ENCODE measurements at regions not wholly inside any gene's neighbourhood (a gene's known extent, or its start where the extent isn't known, plus 50 kb on each side); places are given as distances from the start of the nearest gene placed in this dataset.

GRCh38 chr13:79802389-79803085 lies 321.6 kb downstream of the NDFIP2 start:
- ATAC-seq (ENCODE audit: low FRiP score in 2 of 2): no peak
- Histone ChIP-seq H3K4me3 (no peak overlapping the region), H3K4me1 (peaks cover 0 to 4% (median 0%) of the 10 kb centered on the region in 4 donors), H3K27ac (no peak overlapping the region), H3K27me3 (no peaks in the 10 kb centered on the region), H3K9me3 (no peaks in the 10 kb centered on the region), H3K36me3 (no peaks in the 10 kb centered on the region)
- no peak for TF ChIP-seq EP300 (IDR thresholded peaks at IDR 0.05)
- 39 to 51% methylated on average over 2 of the region's 2 CpGs for WGBS, 2 donors
- DNase-seq: no peak

GRCh38 chr13:79799059-79799867 lies 318.3 kb downstream of the NDFIP2 start:
- no peak for ATAC-seq (ENCODE audit: low FRiP score in 2 of 2)
- DNase-seq: no peak
- 38 to 62% methylated on average over 2 of the region's 2 CpGs for WGBS, 2 donors
- H3K27me3 ChIP-seq: no peaks in the 10 kb centered on the region
- no peak for TF ChIP-seq POLR2AphosphoS5 (IDR thresholded peaks at IDR 0.05)
- no peak for TF ChIP-seq POLR2A (IDR thresholded peaks at IDR 0.05)
- no peak for TF ChIP-seq EP300 (IDR thresholded peaks at IDR 0.05)
- TF ChIP-seq, protein P1, sequence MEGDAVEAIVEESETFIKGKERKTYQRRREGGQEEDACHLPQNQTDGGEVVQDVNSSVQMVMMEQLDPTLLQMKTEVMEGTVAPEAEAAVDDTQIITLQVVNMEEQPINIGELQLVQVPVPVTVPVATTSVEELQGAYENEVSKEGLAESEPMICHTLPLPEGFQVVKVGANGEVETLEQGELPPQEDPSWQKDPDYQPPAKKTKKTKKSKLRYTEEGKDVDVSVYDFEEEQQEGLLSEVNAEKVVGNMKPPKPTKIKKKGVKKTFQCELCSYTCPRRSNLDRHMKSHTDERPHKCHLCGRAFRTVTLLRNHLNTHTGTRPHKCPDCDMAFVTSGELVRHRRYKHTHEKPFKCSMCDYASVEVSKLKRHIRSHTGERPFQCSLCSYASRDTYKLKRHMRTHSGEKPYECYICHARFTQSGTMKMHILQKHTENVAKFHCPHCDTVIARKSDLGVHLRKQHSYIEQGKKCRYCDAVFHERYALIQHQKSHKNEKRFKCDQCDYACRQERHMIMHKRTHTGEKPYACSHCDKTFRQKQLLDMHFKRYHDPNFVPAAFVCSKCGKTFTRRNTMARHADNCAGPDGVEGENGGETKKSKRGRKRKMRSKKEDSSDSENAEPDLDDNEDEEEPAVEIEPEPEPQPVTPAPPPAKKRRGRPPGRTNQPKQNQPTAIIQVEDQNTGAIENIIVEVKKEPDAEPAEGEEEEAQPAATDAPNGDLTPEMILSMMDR (IDR thresholded peaks at IDR 0.05): no peak
- no peaks in the 10 kb centered on the region for H3K36me3 ChIP-seq
- H3K9me3 ChIP-seq: no peaks in the 10 kb centered on the region
- no peak overlapping the region for H3K27ac ChIP-seq
- no peak overlapping the region for H3K4me3 ChIP-seq
- H3K4me1 ChIP-seq: peaks cover 0 to 4% (median 0%) of the 10 kb centered on the region in 4 donors

DNA sequence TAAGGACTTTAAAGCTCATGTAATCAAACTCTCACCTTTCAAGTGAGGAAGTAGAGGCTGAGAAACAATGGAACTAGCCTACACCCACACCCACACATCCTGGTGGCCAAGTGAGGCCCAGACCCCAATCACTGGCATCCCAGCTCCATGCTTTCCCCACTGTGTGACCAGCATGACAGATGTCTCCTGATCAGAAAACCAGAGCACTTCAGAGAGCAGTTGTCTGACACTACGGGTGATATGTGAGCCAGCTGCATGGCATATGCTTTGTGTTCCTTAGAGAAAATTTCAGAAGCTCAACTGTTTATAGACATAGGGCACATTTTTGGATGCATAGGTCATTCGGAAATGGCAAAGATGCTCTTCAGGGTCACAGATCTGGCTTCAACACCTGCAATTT lies 315.2 kb downstream of the NDFIP2 start:
- Histone ChIP-seq H3K4me3 (no peak overlapping the region), H3K4me1 (no peaks in the 10 kb centered on the region), H3K27me3 (no peaks in the 10 kb centered on the region), H3K9me3 (no peaks in the 10 kb centered on the region), H3K36me3 (no peaks in the 10 kb centered on the region), H3K27ac (no peak overlapping the region)
- ATAC-seq (ENCODE audit: low FRiP score in 2 of 2) (peak in 1 of 2 donors; percentile 23), DNase-seq (no peak)
- TF ChIP-seq, protein P1 (IDR thresholded peaks at IDR 0.05): no peak
- TF ChIP-seq POLR2AphosphoS5 (IDR thresholded peaks at IDR 0.05) (no peak), POLR2A (IDR thresholded peaks at IDR 0.05) (no peak)
- WGBS, 2 donors: 82 to 88% methylated on average over 2 of the region's 2 CpGs

DNA sequence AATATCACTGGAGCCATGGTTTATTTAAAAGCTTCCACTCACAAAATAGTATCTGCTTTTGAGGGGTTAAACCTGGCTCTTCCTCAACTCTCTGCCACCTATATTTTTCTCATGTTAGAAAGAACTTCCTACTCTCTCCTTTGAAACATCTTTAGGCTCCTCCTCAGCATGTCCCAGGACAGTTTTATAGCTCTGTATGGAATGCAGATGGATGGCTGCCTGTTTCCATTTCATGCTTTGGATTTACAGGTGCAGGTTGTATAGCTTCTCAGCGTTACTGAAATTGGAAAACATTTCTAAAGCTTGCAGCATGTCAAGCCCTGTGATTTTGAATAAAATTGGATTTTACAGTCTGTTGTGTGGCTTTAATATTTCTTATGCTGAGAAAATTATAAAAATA lies 314.0 kb downstream of the NDFIP2 start:
- no peak overlapping the region for H3K4me3 ChIP-seq
- H3K9me3 ChIP-seq: no peaks in the 10 kb centered on the region
- no peak overlapping the region for H3K27ac ChIP-seq
- ATAC-seq (ENCODE audit: low FRiP score in 2 of 2) (no peak), DNase-seq (no peak)
- no peaks in the 10 kb centered on the region for H3K27me3 ChIP-seq
- 70 to 88% methylated on average over 1 of the region's 1 CpG for WGBS, 2 donors
- no peaks in the 10 kb centered on the region for H3K4me1 ChIP-seq
- TF ChIP-seq, protein P1 (IDR thresholded peaks at IDR 0.05): no peak
- no peak for TF ChIP-seq EP300 (IDR thresholded peaks at IDR 0.05)
- no peak for TF ChIP-seq POLR2AphosphoS5 (IDR thresholded peaks at IDR 0.05)
- no peak for TF ChIP-seq POLR2A (IDR thresholded peaks at IDR 0.05)
- no peaks in the 10 kb centered on the region for H3K36me3 ChIP-seq

- DNase-seq: no peak
- no peak for ATAC-seq (ENCODE audit: low FRiP score in 2 of 2)
- Histone ChIP-seq H3K36me3 (no peaks in the 10 kb centered on the region), H3K4me3 (no peak overlapping the region), H3K4me1 (no peaks in the 10 kb centered on the region), H3K9me3 (no peaks in the 10 kb centered on the region), H3K27me3 (no peaks in the 10 kb centered on the region), H3K27ac (no peak overlapping the region)
- no peak for TF ChIP-seq EP300 (IDR thresholded peaks at IDR 0.05)
Observed at GRCh38 chr13:79792716-79793115, 311.8 kb downstream of the NDFIP2 start.
